GM19239 (cell line): ENCODE measurements at regions not wholly inside any gene's neighbourhood (a gene's known extent, or its start where the extent isn't known, plus 50 kb on each side); places are given as distances from the start of the nearest gene placed in this dataset.

ENCODE experiments used
- DNase-seq: peaks from one replicate; pipeline ENCODE4 v3.0.0; 2011; ENCODE audit warnings: low spot score; ENCODE audit not compliant: insufficient read length
- FAIRE-seq: peaks from 2 replicates; lab custom pipeline; 2011; peaks lifted over from hg19 to GRCh38; lab: Jason Lieb, UNC

GRCh38 chr1:218847089-218847768 lies 326.4 kb upstream of the LYPLAL1 start:
- DNase-seq (no peak), FAIRE-seq (no peak)

GRCh38 chr1:218848009-218848408 lies 325.7 kb upstream of the LYPLAL1 start:
- DNase-seq (no peak), FAIRE-seq (no peak)

GRCh38 chr1:218850367-218850766 lies 323.3 kb upstream of the LYPLAL1 start:
- DNase-seq (no peak), FAIRE-seq (no peak)

GRCh38 chr1:218851586-218851985 lies 322.1 kb upstream of the LYPLAL1 start:
- DNase-seq (no peak), FAIRE-seq (no peak)

GRCh38 chr1:218852527-218852926 lies 321.2 kb upstream of the LYPLAL1 start:
- DNase-seq: no peak
- FAIRE-seq: no peak

GRCh38 chr1:218863987-218864386 lies 309.7 kb upstream of the LYPLAL1 start:
- FAIRE-seq (no peak), DNase-seq (no peak)

GRCh38 chr1:218865591-218865990 lies 308.1 kb upstream of the LYPLAL1 start:
- DNase-seq: no peak
- no peak for FAIRE-seq

- DNase-seq: no peak
- FAIRE-seq: no peak
Observed at GRCh38 chr1:218866507-218866906, 307.2 kb upstream of the LYPLAL1 start.

- DNase-seq (no peak), FAIRE-seq (no peak)
Observed at GRCh38 chr1:218867066-218867465, 306.6 kb upstream of the LYPLAL1 start.

GRCh38 chr1:218867941-218868626 lies 305.6 kb upstream of the LYPLAL1 start:
- FAIRE-seq (no peak), DNase-seq (no peak)

GRCh38 chr1:218869276-218869675 lies 304.4 kb upstream of the LYPLAL1 start:
- DNase-seq (no peak), FAIRE-seq (peak; percentile 4)

- no peak for FAIRE-seq
- no peak for DNase-seq
Observed at GRCh38 chr1:218872026-218872425, 301.7 kb upstream of the LYPLAL1 start.

GRCh38 chr1:218872928-218873327 lies 300.8 kb upstream of the LYPLAL1 start:
- DNase-seq (no peak), FAIRE-seq (no peak)

GRCh38 chr1:218874313-218874712 lies 299.4 kb upstream of the LYPLAL1 start:
- DNase-seq (no peak), FAIRE-seq (no peak)

- FAIRE-seq: no peak
- DNase-seq: no peak
Observed at GRCh38 chr1:218874801-218875400, 298.8 kb upstream of the LYPLAL1 start.

- FAIRE-seq: no peak
- DNase-seq: no peak
Observed at GRCh38 chr1:218878369-218878768, 295.3 kb upstream of the LYPLAL1 start.

- no peak for DNase-seq
- no peak for FAIRE-seq
Observed at GRCh38 chr1:218880484-218881060, 293.1 kb upstream of the LYPLAL1 start.

GRCh38 chr1:218882454-218882853 lies 291.2 kb upstream of the LYPLAL1 start:
- FAIRE-seq (no peak), DNase-seq (no peak)

- DNase-seq (no peak), FAIRE-seq (no peak)
Observed at GRCh38 chr1:218886101-218886871, 287.4 kb upstream of the LYPLAL1 start.

- DNase-seq (no peak), FAIRE-seq (no peak)
Observed at GRCh38 chr1:218887141-218887925, 286.3 kb upstream of the LYPLAL1 start.
